ENCODE measurements at regions not wholly inside any gene's neighbourhood (a gene's known extent, or its start where the extent isn't known, plus 50 kb on each side); places are given as distances from the start of the nearest gene placed in this dataset.
"Not testable (repeated sequence)": the region's sequence is repeated elsewhere in the genome, so short reads cannot be mapped to it uniquely, and the experiment has no call there.

DNA sequence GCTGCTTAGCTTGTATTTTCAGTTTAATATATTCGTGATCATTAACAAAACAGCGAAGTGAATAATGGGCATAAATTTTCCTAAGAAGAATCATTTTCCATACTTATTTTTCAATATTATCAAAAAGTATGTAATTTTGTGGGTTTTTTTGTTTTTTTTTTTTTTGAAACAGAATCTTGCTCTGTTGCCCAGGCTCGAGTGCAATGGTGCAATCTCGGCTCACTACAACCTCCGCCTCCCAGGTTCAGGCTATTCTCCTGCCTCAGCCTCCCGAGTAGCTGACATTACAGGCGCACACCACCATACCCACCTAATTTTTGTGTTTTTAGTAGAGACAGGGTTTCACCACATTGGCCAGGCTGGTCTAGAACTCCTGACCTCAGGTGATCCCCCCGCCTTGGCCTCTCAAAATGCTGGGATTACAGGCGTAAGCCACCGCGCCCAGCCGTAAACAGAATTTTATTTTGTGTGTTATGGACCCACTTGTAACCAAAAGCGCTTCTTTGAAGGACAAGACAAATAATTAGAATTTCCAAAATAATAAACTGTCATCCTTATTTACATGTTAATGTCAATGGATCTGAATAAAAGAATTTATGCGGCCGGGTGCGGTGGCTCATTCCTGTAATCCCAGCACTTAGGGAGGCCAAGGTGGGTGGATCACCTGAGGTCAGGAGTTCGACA is 286.5 kb upstream of the MKLN1 start:
- DNase-seq (ENCODE audit: low read depth, low spot score) = not testable (repeated sequence)

DNA sequence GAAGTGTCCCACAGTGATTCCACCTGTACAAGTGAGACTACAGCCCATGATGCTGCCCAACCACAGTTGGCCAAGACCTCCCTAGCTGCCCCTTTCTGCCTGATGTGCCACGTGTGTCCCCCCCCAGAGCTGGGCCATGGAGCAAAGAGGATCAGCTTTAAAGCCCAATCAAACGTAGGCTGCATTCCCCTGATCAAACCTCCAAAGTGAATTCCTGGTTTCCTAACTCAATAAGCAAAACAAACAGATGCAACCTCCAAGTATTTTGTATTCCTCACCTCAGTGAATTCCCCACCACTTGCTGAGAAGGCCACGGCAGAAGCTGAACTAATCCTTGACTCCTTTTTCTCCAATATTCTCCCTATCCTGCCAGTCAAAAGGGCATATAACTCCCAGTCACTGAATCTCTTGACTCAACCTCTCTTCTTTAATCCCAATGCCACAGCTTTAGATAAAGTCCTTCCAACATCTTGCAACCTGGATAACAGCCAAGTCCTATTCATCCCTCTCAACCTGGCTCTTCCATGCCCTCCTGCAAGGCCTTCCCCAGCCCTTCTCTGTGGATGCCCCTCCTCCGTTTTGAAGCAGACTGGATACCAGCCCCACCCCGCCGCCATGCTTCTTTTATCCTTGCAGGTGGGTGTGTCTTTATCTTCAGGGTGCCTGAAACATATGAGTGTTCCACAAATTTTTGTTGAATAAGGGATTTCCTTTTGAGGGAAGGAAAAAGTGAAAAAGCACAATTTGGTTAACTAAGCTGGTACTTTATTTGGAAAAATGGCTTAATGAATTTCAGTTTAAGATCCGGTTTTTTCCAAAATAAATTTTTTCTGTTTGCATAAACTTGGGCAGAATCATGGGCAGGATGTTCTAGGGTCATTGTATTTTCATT is 285.2 kb upstream of the MKLN1 start:
- DNase-seq (ENCODE audit: low read depth, low spot score) = peak; percentile 30

DNA sequence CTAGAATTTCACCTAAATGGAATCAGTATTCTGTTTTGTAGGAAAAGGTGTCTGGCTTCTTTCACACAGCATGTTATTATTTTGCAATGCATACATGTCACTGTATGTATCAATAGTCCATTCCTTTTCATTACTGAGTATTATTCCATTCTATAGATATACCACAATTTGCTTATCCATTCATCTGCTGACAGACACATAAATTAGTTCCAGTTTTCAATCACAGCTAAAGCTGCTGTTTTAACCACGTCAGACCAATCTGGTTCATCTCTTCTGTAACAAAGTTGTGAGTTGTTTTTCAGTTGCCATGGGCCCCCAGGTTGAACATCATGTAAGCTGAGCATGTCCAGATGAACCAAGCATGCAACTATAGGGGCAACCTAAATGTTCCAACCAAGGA is 282.1 kb upstream of the MKLN1 start:
- no peak for DNase-seq (ENCODE audit: low read depth, low spot score)

DNA sequence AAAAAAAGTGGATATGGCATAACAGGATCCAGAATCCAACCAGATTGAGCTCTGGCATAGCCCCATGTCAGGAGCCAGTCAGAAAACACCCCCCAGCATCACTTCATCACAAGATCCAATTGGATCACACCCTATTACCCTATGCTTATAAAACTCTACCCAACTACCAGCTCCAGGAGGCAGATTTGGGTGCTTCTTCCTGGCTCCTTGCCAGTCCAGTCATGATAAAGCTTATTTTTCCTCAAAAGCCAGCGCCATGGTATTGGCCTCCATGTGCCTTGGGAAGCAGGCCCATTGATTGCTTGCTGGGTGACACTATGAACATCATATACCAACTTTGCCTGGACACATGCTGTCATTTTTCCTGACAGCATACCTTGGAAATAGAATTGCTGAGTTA is 281.4 kb upstream of the MKLN1 start:
- DNase-seq (ENCODE audit: low read depth, low spot score) = no peak

DNA sequence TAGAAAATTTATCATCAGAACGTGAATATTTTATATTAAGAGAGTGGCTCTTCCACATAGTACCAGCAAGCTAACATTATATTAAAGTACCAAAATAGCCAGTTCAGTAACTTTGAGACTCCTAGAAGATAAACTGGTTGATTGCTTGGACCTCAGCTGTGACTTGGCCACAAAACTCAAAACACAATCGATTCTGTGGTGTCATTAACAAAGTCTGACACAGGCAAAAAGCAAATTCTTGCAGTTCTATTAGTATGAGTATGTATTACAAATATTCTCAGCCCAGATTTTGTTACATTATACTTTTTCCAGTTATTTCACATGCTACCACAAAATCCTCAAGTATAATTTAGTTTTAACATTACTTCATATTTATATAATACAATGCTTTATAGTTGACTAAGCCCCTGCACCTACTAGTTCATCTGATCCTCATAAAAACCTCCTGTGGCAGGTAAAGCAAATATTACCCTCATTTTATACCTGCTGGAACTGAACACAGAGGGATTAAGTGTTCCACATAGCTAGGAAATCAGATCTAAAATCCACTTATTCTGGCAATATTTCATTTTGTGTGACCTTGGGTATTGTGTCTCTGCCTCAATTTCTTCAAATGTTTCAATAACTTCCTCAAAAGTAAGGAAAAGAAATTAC is 279.9 kb upstream of the MKLN1 start:
- DNase-seq (ENCODE audit: low read depth, low spot score) = no peak

DNA sequence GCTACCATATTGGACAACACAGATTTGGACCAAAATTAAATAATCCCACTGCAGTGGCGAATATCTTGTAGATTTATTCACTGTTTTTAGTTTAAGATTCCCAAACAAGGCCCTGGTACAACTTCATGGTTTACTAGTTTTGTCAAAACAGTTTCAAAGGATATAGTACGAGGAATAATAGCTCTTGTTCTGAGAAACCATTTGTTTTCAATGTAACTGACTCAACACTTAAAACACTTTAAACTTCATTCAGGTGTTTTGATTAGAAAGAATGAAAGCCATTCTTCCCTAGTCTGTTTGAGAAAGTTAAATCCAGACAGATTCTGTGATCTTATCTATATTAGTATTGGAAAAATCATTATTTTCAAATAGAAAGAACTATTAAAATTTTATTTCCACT is 276.4 kb upstream of the MKLN1 start:
- DNase-seq (ENCODE audit: low read depth, low spot score) = no peak

DNA sequence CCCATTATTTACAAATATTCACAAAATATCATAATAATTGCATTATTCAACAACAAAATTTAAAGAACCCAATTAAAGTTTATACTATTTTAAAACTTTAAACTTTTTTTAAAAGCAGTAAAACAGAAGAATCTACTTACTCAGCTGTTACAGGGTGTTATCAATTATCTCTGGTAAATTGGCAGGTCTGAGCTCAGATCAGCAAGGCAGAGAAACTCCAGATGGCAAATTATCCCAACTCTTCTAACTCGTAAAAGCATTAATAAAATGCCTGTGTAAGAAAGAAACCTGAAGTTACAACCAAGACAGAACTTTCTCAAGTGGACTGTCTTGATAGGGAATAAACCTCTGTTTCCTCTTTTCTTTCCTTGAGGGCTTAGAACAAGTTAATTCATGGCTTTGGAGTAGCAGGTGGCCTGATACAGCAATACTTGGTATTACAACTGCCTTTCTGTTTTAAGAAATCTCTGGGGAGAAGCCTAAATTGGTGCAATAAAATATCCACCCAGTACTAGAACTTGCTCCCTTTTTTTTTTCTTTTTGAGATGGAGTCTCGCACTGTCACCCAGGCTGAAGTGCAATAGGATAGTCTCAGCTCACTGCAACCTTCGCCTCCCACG is 275.3 kb upstream of the MKLN1 start:
- no peak for DNase-seq (ENCODE audit: low read depth, low spot score)

DNA sequence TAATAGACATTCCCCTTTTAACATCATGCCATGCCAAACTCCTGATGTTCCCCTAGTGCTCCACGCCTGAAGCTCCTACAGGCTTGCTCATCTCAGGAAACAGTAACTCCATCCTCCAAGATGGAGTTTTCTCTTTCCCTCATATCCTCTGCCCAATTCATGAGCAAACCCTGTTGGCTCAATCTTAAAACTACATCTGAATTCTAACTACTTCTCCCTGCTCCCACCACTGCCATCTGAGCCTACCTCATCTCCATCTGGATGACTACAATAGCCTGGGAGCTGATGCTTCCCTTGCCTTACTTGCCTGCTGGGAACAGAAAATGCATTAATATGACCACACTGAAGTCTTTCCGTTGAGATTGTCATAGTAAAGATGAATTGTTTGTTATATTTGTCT is 271.7 kb upstream of the MKLN1 start:
- no peak for DNase-seq (ENCODE audit: low read depth, low spot score)

DNA sequence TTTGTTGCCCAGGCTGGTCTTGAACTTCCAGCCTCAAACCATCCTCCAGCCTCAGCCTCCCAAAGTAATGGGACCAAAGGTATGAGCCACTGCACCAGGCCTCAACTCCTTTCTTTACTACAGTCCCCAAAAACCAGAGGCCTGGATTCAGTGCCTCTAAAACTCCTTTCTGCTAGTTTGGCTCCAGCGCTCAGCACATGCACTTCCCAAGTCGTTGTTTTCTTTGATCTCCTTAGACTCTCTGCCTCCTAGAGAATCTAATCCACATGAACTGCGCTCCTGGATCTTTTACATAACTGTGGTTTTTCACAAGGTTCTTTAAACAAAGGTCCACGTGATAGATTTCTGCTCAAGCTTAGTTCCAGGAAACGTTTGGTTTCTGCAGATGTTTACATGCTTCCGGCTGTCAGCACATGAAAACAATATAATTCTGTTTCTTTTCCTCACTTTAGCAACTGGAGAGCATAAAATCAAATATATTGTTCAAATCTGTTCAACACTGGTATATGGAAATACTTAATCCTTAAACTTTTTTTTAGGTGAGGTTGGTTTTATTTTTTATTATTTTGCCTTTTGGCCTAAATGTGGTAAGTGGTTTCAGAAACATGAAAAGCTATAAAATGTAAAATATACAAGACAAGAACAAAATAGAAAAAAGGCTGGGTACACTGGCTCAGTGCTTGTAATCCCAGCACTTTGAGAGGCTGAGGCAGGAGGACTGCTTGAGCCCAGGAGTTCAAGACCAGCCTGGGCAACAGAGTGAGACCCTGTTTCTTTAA is 270.5 kb upstream of the MKLN1 start:
- no peak for DNase-seq (ENCODE audit: low read depth, low spot score)

DNA sequence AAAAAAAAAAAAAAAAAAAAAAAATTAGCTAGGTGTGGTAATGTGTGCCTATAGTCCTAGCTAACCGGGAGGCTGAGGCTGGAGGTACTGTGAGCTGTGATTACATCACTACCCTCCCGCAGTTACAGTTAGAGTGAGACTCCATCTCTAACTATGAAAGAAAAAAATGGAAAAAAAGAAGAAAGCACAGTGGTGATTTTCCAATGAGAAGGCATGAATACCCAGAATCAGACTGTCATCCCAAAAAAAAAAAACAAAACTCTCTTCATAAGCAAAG is 269.9 kb upstream of the MKLN1 start:
- DNase-seq (ENCODE audit: low read depth, low spot score) = no peak

DNA sequence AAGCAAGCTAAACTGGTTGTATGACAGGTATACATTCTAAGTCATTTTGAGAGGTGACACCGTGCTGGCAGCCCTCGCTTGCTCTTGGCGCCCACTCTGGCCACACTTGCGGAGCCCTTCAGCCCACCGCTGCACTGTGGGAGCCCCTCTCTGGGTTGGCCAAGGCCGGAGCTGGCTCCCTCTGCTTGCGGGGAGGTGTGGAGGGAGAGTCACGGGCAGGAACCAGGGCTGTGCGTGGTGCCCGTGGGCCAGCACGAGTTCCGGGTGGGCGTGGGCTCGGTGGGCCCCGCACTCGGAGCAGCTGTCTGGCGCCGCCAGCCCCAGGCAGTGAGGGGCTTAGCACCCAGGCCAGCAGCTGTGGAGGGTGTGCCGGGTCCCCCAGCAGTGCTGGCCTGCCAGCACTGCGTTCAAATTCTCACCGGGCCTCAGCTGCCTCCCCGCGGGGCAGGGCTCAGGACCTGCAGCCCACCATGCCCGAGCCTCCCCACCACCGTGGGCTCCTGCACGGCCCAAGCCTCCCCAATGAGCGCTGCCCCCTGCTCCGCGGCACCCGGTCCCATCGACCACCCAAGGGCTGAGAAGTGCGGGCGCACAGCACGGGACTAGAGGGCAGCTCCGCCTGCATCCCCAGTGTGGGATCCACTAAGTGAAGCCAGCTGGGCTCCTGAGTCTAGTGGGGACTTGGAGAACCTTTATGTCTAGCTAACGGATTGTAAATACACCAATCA is 269.0 kb upstream of the MKLN1 start:
- DNase-seq (ENCODE audit: low read depth, low spot score) = not testable (repeated sequence)

DNA sequence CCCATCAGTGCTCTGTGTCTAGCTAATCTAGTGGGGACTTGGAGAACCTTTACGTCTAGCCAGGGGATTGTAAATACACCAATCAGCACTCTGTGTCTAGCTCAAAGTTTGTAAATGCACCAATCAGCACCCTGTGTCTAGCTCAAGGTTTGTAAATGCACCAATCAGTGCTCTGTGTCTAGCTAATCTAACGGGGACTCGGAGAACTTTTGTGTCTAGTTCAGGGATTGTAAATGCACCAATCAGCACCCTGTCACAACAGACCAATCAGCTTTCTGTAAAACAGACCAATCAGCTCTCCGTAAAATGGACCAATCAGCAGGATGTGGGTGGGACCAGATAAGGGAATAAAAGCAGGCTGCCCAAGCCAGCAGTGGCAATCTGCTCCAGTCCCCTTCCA is 268.3 kb upstream of the MKLN1 start:
- DNase-seq (ENCODE audit: low read depth, low spot score) = not testable (repeated sequence)

DNA sequence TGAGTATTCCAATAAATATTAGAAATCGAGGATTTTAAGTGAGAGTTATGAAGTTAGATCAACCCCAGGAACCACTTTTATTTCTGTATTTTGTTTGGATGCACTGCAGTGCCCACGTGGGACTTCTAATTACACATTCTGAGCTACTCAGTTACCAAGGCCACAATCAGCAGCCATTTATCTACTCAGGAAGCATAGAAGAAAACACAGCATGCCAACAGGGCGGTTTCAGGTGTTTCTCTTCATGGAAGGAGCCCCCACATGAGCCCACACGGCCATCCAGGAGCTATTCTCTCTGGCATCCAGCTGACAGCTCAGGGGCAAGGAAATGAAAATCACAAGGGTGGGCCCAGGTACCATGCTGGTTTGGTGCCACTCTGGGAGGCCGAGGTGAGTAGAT is 266.5 kb upstream of the MKLN1 start:
- no peak for DNase-seq (ENCODE audit: low read depth, low spot score)

DNA sequence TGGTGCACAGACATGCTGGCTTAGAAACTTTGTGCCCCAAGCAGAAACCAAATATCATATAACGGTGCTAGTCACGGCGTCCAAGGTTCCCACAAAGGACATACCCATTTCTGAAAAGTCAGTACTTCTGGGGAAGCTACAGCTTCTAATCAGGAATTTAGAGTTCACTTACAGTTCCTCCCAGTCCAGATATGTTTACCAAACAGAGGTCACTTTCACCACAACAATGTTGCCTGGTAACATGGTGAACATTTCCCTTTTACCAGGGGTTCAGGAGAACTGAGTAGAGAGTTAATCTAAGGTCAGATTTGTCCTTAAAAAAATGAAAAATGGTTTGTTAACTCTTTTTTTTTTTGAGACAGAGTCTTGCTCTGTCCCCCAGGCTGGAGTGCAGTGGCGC is 265.9 kb upstream of the MKLN1 start:
- DNase-seq (ENCODE audit: low read depth, low spot score) = no peak

DNA sequence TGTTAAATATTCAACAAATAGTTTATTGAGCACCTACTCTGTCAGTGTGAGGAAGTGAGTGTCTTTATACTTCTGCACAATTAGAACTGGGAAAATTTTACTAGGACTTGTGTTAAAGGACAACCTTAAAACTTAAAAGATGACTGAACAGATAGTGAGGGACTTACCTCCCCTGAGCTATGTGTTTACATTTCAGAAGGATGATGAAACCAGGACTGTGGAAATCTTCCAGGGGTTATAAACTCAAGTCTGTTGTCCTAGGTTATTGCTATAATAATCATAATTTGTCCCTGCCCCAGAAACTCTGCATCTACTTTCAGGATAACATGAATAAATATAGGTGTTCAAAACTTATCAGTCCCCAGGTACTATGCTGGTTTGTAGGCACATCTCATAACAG is 261.0 kb upstream of the MKLN1 start:
- no peak for DNase-seq (ENCODE audit: low read depth, low spot score)

DNA sequence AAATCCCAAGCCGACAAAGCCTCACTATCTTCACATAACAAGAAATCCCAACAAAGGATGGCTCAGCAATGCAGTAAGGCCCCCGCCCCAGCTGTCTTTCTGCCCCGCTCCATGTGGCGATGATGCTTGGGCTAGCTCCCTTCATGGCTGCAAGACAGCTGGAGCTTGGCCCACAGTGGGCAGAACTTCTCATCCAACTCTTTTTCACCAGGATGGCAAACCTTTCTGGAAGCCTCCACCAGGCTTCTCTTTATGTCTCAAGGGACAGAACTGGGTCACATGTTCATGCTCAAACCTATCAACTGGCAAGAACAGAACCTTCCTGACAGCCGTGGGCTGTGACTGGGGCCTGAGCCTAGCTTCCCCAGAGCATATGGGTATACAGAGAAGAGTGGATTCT is 260.5 kb upstream of the MKLN1 start:
- DNase-seq (ENCODE audit: low read depth, low spot score) = no peak

DNA sequence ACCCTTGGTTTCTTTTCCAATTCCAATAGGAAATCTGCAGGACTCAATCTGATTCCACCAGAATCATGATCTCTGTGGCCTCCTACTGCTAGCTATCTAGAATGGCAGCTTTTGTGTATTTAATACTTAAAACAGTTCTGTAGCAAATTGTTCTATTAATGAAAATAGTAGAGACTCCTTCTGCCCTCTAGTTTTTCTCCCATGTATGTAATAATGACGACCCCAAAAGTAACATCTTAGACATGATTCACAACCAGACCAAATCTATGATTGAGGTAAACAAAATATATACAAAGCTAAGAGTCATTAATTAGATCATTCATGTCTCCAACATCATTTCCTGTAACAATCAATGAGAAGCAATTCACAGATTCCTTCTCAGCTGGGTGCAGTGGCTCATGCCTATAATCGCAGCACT is 259.1 kb upstream of the MKLN1 start:
- no peak for DNase-seq (ENCODE audit: low read depth, low spot score)

DNA sequence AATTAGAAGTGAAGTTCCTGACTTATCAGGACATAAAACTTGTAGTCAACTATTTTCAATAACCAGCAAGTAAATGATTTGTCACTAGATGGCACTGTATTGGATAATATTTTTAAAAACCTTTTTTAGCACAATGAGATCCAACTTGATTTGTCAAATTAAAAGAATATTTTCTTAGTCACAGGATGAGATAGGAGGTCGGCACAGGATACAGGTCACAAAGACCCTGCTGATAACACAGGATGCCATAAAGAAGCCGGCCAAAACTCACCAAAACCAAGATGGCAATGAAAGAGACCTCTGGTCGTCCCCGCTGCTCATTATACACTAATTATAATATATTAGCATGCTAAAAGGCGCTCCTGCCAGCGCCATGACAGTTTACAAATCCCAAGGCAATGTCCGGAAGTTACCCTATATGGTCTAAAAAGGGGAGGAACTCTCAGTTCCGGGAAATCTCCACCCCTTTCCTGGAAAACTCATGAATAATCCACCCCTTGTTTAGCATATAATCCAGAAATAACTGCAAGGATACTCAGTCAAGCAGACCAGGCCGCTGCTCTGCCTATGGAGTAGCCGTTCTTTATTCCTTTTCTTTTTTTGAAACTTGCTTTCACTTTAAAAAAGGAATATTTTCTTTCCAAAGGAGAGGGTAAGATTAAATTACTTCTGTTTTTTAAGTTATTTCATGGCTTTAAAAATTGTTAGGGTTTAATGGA is 255.7 kb upstream of the MKLN1 start:
- DNase-seq (ENCODE audit: low read depth, low spot score) = no peak

DNA sequence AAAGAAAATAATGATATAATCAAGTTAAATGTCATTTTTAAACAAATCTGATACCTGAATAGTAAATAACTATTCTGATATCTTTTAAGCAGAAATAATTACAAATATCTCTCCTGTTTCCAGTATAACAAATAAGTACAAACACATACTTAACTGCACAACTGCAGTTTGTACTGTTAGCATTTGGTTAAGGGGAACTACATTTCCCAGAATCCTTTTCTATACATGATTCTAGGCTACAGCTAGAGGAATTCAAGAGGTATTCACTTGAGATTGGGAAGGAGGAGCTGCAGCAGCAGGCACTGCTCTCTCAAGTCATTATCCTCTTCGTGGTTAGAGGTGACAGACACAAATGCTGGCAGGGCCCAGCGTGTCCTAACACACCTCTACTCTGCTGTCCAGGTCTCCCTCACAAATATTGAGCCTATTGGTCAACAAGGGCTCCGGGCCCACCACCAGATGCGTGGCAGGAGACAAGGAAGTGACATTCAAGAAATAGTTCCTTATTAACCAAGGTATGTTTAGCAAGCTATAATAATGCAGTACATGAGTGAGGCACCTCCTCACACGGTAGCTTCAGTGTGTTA is 255.1 kb upstream of the MKLN1 start:
- DNase-seq (ENCODE audit: low read depth, low spot score) = peak; percentile 59

DNA sequence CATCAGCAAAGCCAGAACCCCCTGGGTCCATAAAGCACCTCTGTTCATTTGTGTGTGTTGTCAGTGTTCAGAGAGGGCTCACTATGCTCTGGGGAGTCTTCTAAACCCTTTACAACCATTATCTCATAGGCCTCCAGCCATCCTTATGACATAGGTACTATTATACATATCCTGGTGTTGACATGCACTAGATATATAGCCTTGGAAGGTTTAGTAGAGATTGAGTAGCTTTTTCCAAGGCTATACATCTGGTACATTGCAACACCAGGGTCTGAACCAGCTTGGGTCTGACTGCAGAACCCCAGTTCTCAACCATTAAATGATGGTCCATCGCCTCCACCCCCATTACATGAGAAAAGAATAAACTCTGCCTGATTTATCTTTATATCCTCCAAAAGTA is 253.6 kb upstream of the MKLN1 start:
- no peak for DNase-seq (ENCODE audit: low read depth, low spot score)

Data from iPS DF 19.7 (cell line).